Esophagus squamous epithelium (tissue), 4 donors: ENCODE measurements at regions not wholly inside any gene's neighbourhood (a gene's known extent, or its start where the extent isn't known, plus 50 kb on each side); places are given as distances from the start of the nearest gene placed in this dataset.

ENCODE experiments used
- CTCF ChIP-seq, 6 experiments: fragments of 450-650 bp in 4 of 6; fragments of 200-600 bp in 2 of 6; sonication (generic) in 2 of 6; IDR thresholded peaks; one replicate each; pipeline ENCODE4 v1.5.1; 2016 to 2019; ENCODE audit warnings: antibody characterized with exemption in 6 of 6, mild to moderate bottlenecking in 4 of 6, moderate library complexity in 4 of 6
- POLR2A ChIP-seq, 4 donors: fragments of 450-650 bp; IDR thresholded peaks; one replicate each; pipeline ENCODE4 v1.6.1; 2017; ENCODE audit warnings: antibody characterized with exemption in 4 of 4, mild to moderate bottlenecking in 4 of 4, moderate library complexity in 3 of 4

- TF ChIP-seq POLR2A (IDR thresholded peaks at IDR 0.05) (no peak), CTCF (IDR thresholded peaks at IDR 0.05) (no peak)
Observed at GRCh38 chr11:134751766-134752165, 339.7 kb upstream of the B3GAT1 start.
